T-helper 1 cell treated with Interleukin-12 subunit alpha and Interleukin-12 subunit beta and Interleukin-4 antibody, amounts not matched to agents 30 ng/mL and 1 ng/mL, for 36 hours (primary cell): ENCODE measurements at regions not wholly inside any gene's neighbourhood (a gene's known extent, or its start where the extent isn't known, plus 50 kb on each side); places are given as distances from the start of the nearest gene placed in this dataset.

Experiments used
- intact Hi-C: fragments of 100-400 bp; cut with micrococcal nuclease; formaldehyde crosslinking; loops from one replicate; pipeline ENCODE4 v1.15.1; 2024

- intact Hi-C loops, result loop anchor here (5.0 kb wide), 2 partner anchors 113 to 207 kb away; partner anchors contain the start of gene RAP1B
Measured at GRCh38 chr12:68499616-68500015, 111.1 kb upstream of the RAP1B start.

GRCh38 chr12:68501226-68501625 lies 109.5 kb upstream of the RAP1B start:
- intact Hi-C loops, result no loop called here

GRCh38 chr12:68505970-68506369 lies 104.7 kb upstream of the RAP1B start:
- intact Hi-C loops, result no loop called here

GRCh38 chr12:68506619-68507018 lies 104.1 kb upstream of the RAP1B start:
- intact Hi-C loops, result no loop called here

GRCh38 chr12:68507657-68508056 lies 103.0 kb upstream of the RAP1B start:
- intact Hi-C loops, result no loop called here

- intact Hi-C loops, result no loop called here
Measured at GRCh38 chr12:68508576-68508975, 102.1 kb upstream of the RAP1B start.

GRCh38 chr12:68509242-68509641 lies 101.5 kb upstream of the RAP1B start:
- intact Hi-C loops, result no loop called here

- intact Hi-C loops, result no loop called here
Measured at GRCh38 chr12:68510397-68510796, 100.3 kb upstream of the RAP1B start.

GRCh38 chr12:68514807-68515411 lies 95.8 kb upstream of the RAP1B start:
- intact Hi-C loops, result no loop called here

GRCh38 chr12:68515793-68516192 lies 94.9 kb upstream of the RAP1B start:
- intact Hi-C loops, result no loop called here

GRCh38 chr12:68521321-68521839 lies 89.3 kb upstream of the RAP1B start:
- intact Hi-C loops, result no loop called here

GRCh38 chr12:68521848-68522502 lies 88.7 kb upstream of the RAP1B start:
- intact Hi-C loops, result no loop called here

GRCh38 chr12:68529466-68529865 lies 81.2 kb upstream of the RAP1B start:
- intact Hi-C loops, result no loop called here

- intact Hi-C loops, result no loop called here
Measured at GRCh38 chr12:68529869-68530268, 80.8 kb upstream of the RAP1B start.

GRCh38 chr12:68530299-68530698 lies 80.4 kb upstream of the RAP1B start:
- intact Hi-C loops, result no loop called here

GRCh38 chr12:68530965-68531364 lies 79.7 kb upstream of the RAP1B start:
- intact Hi-C loops, result no loop called here

GRCh38 chr12:68532204-68532886 lies 78.4 kb upstream of the RAP1B start:
- intact Hi-C loops, result no loop called here

- intact Hi-C loops, result no loop called here
Measured at GRCh38 chr12:68532887-68533248, 77.8 kb upstream of the RAP1B start.

- intact Hi-C loops, result no loop called here
Measured at GRCh38 chr12:68534108-68534507, 76.6 kb upstream of the RAP1B start.

- intact Hi-C loops, result loop anchor here (5.0 kb wide), 1 partner anchor 210 kb away; the partner anchor contains the start of gene SLC35E3
Measured at GRCh38 chr12:68536885-68537485, 73.7 kb upstream of the RAP1B start.

- intact Hi-C loops, result loop anchor here (5.0 kb wide), 1 partner anchor 210 kb away; the partner anchor contains the start of gene SLC35E3
Measured at GRCh38 chr12:68537571-68537970, 73.1 kb upstream of the RAP1B start.
